ENCODE measurements at regions not wholly inside any gene's neighbourhood (a gene's known extent, or its start where the extent isn't known, plus 50 kb on each side); places are given as distances from the start of the nearest gene placed in this dataset.

DNA sequence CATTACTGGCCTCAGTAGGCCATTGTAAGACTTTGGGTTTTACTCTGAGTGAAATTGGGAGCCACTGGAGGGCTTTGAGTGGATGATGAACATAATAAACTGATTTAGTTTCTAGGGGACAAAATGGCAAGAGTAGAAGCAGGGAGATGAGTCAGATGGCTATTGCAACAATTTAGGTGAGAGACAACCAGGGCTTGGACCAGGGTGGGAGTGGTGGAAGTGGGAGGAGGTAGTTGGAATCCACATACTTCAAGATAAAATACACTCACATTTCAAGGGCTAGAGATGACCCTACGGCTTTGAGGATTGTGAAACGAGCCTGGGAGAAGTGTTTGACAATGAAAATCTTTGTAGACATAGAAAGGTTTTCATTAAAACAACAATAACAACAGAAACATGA is 136.3 kb downstream of the ACTBL2 start:
- no peak for DNase-seq (ENCODE audit: low read depth in 1 of 2, low spot score in 1 of 2)
- WGBS (ENCODE audit: missing lambda C conversion rate): 19% methylated on average over 2 of the region's 2 CpGs
- Histone ChIP-seq H3K4me1 (no peaks in the 10 kb centered on the region), H3K9me3 (no peaks in the 10 kb centered on the region), H3K27ac (no peak overlapping the region), H3K4me3 (no peak overlapping the region), H3K4me2 (no peak overlapping the region)
- CTCF ChIA-PET: no interaction called here
- POLR2A ChIA-PET: no interaction called here
- no peak for TF ChIP-seq TFCP2L1 (CRISPR knock-in tag; IDR thresholded peaks at IDR 0.05)
- no peak for TF ChIP-seq MAFK (IDR thresholded peaks at IDR 0.05; ENCODE audit: partially characterized antibody)
- no peak for TF ChIP-seq ESRRA (IDR thresholded peaks at IDR 0.05; ENCODE audit: borderline replicate concordance, low read length)
- TF ChIP-seq NR3C1 (IDR thresholded peaks at IDR 0.05): no peak
- no peak for TF ChIP-seq EP300 (IDR thresholded peaks at IDR 0.05)
- TF ChIP-seq HOXB13 (CRISPR knock-in tag; IDR thresholded peaks at IDR 0.05; ENCODE audit: low read depth): no peak
- TF ChIP-seq, protein P1, sequence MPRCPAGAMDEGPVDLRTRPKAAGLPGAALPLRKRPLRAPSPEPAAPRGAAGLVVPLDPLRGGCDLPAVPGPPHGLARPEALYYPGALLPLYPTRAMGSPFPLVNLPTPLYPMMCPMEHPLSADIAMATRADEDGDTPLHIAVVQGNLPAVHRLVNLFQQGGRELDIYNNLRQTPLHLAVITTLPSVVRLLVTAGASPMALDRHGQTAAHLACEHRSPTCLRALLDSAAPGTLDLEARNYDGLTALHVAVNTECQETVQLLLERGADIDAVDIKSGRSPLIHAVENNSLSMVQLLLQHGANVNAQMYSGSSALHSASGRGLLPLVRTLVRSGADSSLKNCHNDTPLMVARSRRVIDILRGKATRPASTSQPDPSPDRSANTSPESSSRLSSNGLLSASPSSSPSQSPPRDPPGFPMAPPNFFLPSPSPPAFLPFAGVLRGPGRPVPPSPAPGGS (IDR thresholded peaks at IDR 0.05): no peak
- TF ChIP-seq KDM1A (IDR thresholded peaks at IDR 0.05; ENCODE audit: low read depth): no peak
- no peak for TF ChIP-seq RCOR1 (IDR thresholded peaks at IDR 0.05; ENCODE audit: low read depth, low read length)
- TF ChIP-seq, protein P2, sequence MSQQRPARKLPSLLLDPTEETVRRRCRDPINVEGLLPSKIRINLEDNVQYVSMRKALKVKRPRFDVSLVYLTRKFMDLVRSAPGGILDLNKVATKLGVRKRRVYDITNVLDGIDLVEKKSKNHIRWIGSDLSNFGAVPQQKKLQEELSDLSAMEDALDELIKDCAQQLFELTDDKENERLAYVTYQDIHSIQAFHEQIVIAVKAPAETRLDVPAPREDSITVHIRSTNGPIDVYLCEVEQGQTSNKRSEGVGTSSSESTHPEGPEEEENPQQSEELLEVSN (IDR thresholded peaks at IDR 0.05; ENCODE audit: borderline replicate concordance, low read depth): no peak
- no peak for TF ChIP-seq CHD4 (IDR thresholded peaks at IDR 0.05; ENCODE audit: borderline replicate concordance)
- no peak for TF ChIP-seq BHLHE40 (IDR thresholded peaks at IDR 0.05; ENCODE audit: low read depth, low read length)
- TF ChIP-seq HOXB5 (CRISPR knock-in tag; IDR thresholded peaks at IDR 0.05): no peak
- no peak for TF ChIP-seq RFX5 (IDR thresholded peaks at IDR 0.05)
- TF ChIP-seq HEYL (CRISPR knock-in tag; IDR thresholded peaks at IDR 0.05): no peak
- TF ChIP-seq HDAC2 (IDR thresholded peaks at IDR 0.05): no peak
- TF ChIP-seq FOSL2 (IDR thresholded peaks at IDR 0.05): no peak
- no peak for TF ChIP-seq FOSL2 (CRISPR knock-in tag; IDR thresholded peaks at IDR 0.05)
- TF ChIP-seq MYC (IDR thresholded peaks at IDR 0.05; ENCODE audit: borderline replicate concordance, low read length): no peak
- TF ChIP-seq NFE2L2 (conservative IDR thresholded peaks at IDR 0.05; ENCODE audit: low read length): no peak
- TF ChIP-seq FOXS1 (CRISPR knock-in tag; IDR thresholded peaks at IDR 0.05): no peak
- FAIRE-seq: no peak
- ATAC-seq: no peak

DNA sequence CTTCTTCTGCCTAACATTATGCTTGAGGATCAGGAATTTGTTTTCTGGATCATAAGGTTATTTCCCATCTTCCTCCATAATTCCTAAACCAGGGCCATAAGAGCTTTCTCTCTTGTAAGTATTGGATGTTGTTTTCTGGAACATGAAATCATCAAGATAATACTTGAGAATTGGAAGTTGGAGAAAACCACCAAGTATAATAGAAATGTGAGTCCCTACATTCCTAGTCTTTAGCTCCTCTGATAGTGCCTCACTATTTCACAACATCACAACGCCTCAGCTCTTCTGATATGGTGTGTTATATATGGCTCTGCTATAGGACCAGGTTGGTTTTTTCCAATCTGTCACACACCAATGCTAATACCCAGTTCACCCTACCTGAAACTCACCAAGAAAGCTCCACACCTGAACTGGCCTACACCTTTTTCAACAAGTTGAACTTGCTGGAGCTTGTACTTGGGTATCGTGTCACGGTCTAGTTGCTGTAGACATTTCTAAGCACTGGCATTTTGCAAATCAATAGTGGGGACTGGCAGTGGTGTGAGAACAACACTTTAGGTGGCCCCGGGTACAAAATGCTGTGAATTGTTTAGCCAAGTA is 141.1 kb downstream of the ACTBL2 start:
- ChIA-PET POLR2A (no interaction called here), CTCF (interaction anchor here (0.8 to 1.5 kb wide), 4 partner anchors 11 to 1508 kb away, joined by 3 read pairs; no protein-coding TSS in a partner anchor)
- peaks cover 23% of the 10 kb centered on the region for H3K4me1 ChIP-seq
- DNase-seq (ENCODE audit: low read depth in 1 of 2, low spot score in 1 of 2) (no peak), FAIRE-seq (no peak), ATAC-seq (no peak)
- H3K4me2 ChIP-seq: no peak overlapping the region
- no peak overlapping the region for H3K4me3 ChIP-seq
- H3K27ac ChIP-seq: no peak overlapping the region
- TF ChIP-seq EP300 (IDR thresholded peaks at IDR 0.05) (no peak), HOXA7 (CRISPR knock-in tag; IDR thresholded peaks at IDR 0.05) (no peak), ESRRA (IDR thresholded peaks at IDR 0.05; ENCODE audit: borderline replicate concordance, low read length) (no peak), TFCP2L1 (CRISPR knock-in tag; IDR thresholded peaks at IDR 0.05) (no peak), NPAS2 (CRISPR knock-in tag; IDR thresholded peaks at IDR 0.05; ENCODE audit: borderline replicate concordance) (no peak), MAZ (IDR thresholded peaks at IDR 0.05; ENCODE audit: borderline replicate concordance, low read depth, low read length) (no peak), ZSCAN20 (CRISPR knock-in tag; IDR thresholded peaks at IDR 0.05) (no peak), ZNF302 (CRISPR knock-in tag; IDR thresholded peaks at IDR 0.05) (no peak), CHD2 (IDR thresholded peaks at IDR 0.05; ENCODE audit: low read length, partially characterized antibody) (no peak), GATA3 (IDR thresholded peaks at IDR 0.05; ENCODE audit: borderline replicate concordance) (no peak), EHMT2 (IDR thresholded peaks at IDR 0.05; ENCODE audit: low read depth) (no peak), KDM5A (IDR thresholded peaks at IDR 0.05) (no peak), RAD21 (conservative IDR thresholded peaks at IDR 0.05 in 1 of 2, IDR thresholded peaks at IDR 0.05 in 1 of 2) (no peak), CHD4 (IDR thresholded peaks at IDR 0.05; ENCODE audit: borderline replicate concordance) (no peak), ZFP36 (IDR thresholded peaks at IDR 0.05; ENCODE audit: borderline replicate concordance, partially characterized antibody) (no peak), PHF8 (IDR thresholded peaks at IDR 0.05; ENCODE audit: borderline replicate concordance, low read depth) (no peak), FOSL2 (IDR thresholded peaks at IDR 0.05) (no peak), FOSL2 (CRISPR knock-in tag; IDR thresholded peaks at IDR 0.05) (no peak), POLR2AphosphoS2 (conservative IDR thresholded peaks at IDR 0.05; ENCODE audit: low read length) (no peak)
- TF ChIP-seq, protein P3, sequence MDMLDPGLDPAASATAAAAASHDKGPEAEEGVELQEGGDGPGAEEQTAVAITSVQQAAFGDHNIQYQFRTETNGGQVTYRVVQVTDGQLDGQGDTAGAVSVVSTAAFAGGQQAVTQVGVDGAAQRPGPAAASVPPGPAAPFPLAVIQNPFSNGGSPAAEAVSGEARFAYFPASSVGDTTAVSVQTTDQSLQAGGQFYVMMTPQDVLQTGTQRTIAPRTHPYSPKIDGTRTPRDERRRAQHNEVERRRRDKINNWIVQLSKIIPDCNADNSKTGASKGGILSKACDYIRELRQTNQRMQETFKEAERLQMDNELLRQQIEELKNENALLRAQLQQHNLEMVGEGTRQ (IDR thresholded peaks at IDR 0.05): no peak
- TF ChIP-seq, protein P4, sequence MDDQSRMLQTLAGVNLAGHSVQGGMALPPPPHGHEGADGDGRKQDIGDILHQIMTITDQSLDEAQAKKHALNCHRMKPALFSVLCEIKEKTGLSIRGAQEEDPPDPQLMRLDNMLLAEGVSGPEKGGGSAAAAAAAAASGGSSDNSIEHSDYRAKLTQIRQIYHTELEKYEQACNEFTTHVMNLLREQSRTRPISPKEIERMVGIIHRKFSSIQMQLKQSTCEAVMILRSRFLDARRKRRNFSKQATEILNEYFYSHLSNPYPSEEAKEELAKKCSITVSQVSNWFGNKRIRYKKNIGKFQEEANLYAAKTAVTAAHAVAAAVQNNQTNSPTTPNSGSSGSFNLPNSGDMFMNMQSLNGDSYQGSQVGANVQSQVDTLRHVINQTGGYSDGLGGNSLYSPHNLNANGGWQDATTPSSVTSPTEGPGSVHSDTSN (IDR thresholded peaks at IDR 0.05): no peak
- no peaks in the 10 kb centered on the region for H3K9me3 ChIP-seq
- WGBS (ENCODE audit: missing lambda C conversion rate): 87% methylated on average over 4 of the region's 4 CpGs
